Astrocyte of the hippocampus (primary cell): ENCODE measurements at regions not wholly inside any gene's neighbourhood (a gene's known extent, or its start where the extent isn't known, plus 50 kb on each side); places are given as distances from the start of the nearest gene placed in this dataset.

Experiments
- DNase-seq: peaks from one replicate; pipeline ENCODE4 v3.0.0; 2011; ENCODE audit warnings: low read depth, low spot score

GRCh38 chr22:49216579-49216978 is 611.1 kb downstream of the BRD1 start:
- no peak for DNase-seq

DNA sequence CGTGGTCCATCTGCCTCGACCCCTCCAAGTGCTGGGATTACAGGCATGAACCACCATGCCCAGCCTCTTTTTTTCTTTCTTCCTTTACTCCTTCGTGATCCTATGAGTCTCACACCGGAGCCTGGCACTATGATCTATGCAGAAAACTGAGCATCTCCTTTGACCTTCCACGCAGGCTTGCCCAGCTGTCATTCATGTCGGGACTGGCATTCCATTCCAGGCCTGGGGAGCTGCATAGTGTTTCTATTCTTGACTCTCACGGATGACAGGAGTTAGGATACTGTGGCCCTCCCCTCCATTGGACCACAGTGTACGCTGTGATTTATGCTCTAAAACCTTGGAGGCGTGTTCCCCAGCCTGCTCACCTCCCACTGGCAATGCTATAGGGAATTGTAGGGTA is 611.8 kb downstream of the BRD1 start:
- DNase-seq: no peak

DNA sequence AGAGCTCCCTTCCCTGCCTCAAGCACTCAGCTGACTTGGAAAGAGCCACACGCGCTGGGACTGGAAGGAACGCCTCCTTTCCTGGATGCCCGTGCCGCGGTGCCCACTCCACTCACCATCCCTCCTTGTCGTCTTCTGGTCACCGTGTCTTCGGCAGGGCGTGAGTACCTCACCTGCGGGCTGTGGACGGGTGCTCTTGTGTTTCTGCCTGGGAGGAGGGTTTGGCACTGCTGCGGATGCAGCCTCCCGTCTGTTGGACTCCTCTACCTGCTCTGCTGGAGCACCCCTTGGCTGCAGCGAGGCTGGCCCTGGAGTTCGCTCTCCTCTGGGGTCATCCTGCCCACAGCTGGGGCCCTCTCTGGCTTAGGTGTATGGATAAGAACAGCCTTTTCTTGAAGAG is 612.7 kb downstream of the BRD1 start:
- DNase-seq: no peak

- no peak for DNase-seq
Measured at GRCh38 chr22:49213731-49214352, 613.8 kb downstream of the BRD1 start.

GRCh38 chr22:49212466-49212865 is 615.2 kb downstream of the BRD1 start:
- DNase-seq: no peak

DNA sequence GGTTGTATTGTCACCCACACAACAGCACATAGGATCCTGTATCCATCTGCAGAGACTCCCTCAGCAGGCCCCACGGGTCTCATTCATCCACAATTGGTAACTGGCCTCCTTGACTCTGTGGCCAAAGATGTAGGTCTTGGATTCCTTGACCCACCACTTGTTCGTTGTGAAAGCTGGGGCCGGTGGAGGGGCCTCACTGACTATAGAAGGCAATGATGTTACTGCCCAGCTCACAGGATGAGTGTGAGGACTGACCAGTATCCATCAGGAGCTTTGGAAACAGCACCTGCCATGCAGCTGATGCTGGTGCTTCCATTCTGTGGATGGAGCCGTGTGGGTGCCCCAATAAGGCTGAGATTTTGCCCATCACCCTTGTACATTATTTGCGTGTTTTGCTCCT is 615.7 kb downstream of the BRD1 start:
- no peak for DNase-seq

GRCh38 chr22:49211176-49211575 is 616.5 kb downstream of the BRD1 start:
- DNase-seq: no peak

- no peak for DNase-seq
Measured at GRCh38 chr22:49210606-49211005, 617.1 kb downstream of the BRD1 start.

DNA sequence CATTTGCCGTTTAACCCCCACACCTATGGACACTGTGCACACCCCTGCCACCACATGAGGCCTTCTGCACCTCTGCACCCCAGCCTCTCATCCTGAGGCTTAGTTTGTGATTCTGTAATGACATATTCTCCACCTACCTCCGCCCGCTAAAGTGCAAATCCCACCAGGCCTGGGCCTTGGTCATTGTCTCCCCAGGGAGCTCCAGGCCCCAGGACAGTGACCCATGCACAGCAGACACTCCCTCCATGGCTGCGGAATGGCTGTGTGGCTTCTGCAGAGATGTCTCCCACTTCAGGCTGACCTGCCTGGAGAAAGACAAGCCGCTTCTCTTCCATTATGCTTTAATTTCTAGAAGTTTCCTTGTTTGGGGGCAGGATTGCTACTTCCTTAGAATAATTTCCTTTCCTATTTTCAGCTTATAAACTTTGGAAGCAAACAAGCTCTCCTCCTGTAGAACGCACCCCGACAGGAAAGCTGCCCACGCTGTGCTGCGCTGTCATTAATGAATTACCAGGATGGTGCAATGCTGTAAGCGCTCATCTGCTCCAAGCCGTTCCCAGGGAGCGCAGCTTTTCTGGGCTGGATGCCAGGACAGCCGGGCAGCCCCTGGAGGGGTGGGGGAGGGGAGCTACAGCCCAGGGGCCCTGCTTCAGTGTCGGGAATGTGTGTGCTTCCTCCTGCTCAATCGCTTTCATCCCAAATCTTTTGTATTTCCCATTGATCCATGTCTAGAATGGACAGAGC is 618.0 kb downstream of the BRD1 start:
- no peak for DNase-seq

- no peak for DNase-seq
Measured at GRCh38 chr22:49208768-49209252, 618.9 kb downstream of the BRD1 start.

- no peak for DNase-seq
Measured at GRCh38 chr22:49208004-49208402, 619.7 kb downstream of the BRD1 start.

- DNase-seq: no peak
Measured at GRCh38 chr22:49207008-49208003, 620.4 kb downstream of the BRD1 start.

DNA sequence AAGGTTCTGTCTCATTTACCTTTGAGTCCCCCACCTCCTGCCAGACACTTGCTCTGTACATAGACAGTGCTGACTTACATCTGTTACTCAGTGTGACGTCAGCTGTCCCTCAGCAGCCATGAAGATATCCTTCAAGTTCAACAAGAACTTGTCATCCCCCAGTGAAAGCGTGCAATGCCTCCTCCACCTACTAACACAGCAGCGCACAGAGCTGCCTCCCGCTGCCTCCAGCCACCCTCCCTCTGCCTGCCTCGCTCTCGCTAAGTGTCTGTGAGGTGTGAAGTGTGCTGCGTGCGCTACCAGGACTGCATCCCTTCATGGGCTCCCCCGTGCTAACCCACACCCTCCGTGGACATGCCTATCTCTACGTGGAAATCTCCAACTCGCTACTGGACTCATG is 621.4 kb downstream of the BRD1 start:
- no peak for DNase-seq

- DNase-seq: no peak
Measured at GRCh38 chr22:49205483-49205800, 622.2 kb downstream of the BRD1 start.

DNA sequence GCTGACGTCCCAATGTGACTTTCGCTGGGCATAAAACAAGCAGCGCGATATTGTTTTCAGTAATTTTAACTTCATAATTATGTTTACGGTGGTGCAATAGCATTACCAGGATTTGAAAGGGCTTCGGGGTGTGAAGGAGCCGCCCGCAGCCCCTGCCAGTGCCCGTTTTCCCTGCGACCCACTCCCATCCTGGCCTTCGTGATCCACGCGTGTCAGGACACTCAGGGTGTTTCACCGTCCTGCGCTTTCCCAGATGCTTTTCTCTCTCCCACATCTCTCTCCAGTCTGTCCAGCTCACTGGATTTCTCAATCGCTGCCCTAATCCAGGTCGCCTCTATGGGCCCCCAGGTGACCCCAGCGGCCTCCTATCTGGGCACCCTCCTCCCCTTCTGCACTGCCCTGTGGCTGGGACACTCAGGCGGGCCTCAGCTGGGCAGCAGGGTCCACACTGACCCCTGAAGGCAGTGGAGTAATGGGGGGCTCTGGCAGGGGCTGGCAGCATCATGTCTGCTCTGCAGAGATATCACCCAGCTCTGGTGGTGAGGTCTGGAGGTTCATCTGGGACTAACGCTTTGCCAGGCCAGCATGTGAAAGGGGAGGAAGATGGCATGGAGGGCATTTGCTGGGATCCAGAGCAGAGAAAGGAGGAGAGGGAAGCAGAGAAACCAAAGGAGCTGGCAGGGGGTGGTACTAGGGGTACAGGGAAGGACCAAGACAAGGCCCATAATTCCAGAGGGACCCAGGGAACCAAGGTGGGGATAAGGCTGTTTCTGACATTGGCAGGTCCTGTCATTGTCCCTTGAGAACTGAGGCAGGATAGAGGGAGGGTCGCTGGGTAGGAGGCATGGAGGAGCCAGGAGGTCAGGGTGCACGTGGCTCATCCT is 622.8 kb downstream of the BRD1 start:
- DNase-seq: no peak

- no peak for DNase-seq
Measured at GRCh38 chr22:49203859-49204598, 623.6 kb downstream of the BRD1 start.

- no peak for DNase-seq
Measured at GRCh38 chr22:49203091-49203858, 624.4 kb downstream of the BRD1 start.

DNA sequence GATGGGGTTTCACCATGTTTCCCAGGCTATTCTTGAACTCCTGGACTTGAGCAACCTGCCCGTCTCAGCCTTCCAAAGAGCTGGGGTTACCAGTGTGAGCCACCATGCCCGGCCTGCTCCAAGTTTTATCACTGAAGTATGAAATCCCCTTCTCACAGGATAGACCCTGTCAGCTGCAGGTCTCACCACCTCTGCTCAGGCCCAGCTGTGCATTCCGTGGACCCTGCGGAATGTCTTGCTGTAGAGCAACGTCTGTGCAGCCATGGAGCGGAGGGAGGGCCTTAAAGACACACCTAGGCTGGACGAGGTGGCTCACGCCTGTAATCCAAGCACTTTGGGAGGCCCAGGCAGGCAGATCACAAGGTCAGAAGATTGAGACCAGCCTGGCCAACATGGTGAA is 625.4 kb downstream of the BRD1 start:
- no peak for DNase-seq

- no peak for DNase-seq
Measured at GRCh38 chr22:49201046-49201970, 626.4 kb downstream of the BRD1 start.
